IMR-90 (cell line): ENCODE measurements at regions not wholly inside any gene's neighbourhood (a gene's known extent, or its start where the extent isn't known, plus 50 kb on each side); places are given as distances from the start of the nearest gene placed in this dataset.

Experiments used
- CHD1 ChIP-seq: IDR thresholded peaks from 2 replicates; pipeline ENCODE4 v1.6.1; 2012; ENCODE audit warnings: low read depth, low read length, improper control_type of control experiment
- CTCF ChIP-seq: conservative IDR thresholded peaks from 2 replicates; pipeline ENCODE4 v1.5.1; 2012; ENCODE audit warnings: mild to moderate bottlenecking, low read depth, low read length, improper control_type of control experiment

- TF ChIP-seq CTCF (no peak), CHD1 (no peak)
These were observed 318.4 kb upstream of the NRP1 start for GRCh38 chr10:33652870-33653269.
